ENCODE measurements at regions not wholly inside any gene's neighbourhood (a gene's known extent, or its start where the extent isn't known, plus 50 kb on each side); places are given as distances from the start of the nearest gene placed in this dataset.

DNA sequence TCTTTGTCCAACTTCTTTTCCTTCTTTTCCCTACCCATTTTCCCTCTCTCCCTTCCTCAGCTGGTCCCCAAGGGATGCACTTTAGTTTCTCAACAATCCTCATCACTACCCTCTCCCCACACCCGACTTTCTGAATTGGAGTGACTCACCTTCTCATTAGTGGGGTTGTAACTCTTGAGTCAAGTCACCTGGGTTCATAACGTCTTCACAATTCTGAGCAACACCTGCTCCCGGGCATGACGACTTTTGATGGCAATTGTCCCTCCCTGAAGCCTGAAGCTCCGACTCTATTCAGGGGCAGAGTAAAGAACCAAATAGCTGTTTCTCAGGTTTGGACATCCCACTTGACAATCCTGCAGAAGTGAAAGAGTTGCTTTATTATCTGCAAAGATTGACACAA lies 82.7 kb upstream of the OTX2 start:
- TF ChIP-seq POLR2A (IDR thresholded peaks at IDR 0.05) = no peak
- TF ChIP-seq, protein P1, sequence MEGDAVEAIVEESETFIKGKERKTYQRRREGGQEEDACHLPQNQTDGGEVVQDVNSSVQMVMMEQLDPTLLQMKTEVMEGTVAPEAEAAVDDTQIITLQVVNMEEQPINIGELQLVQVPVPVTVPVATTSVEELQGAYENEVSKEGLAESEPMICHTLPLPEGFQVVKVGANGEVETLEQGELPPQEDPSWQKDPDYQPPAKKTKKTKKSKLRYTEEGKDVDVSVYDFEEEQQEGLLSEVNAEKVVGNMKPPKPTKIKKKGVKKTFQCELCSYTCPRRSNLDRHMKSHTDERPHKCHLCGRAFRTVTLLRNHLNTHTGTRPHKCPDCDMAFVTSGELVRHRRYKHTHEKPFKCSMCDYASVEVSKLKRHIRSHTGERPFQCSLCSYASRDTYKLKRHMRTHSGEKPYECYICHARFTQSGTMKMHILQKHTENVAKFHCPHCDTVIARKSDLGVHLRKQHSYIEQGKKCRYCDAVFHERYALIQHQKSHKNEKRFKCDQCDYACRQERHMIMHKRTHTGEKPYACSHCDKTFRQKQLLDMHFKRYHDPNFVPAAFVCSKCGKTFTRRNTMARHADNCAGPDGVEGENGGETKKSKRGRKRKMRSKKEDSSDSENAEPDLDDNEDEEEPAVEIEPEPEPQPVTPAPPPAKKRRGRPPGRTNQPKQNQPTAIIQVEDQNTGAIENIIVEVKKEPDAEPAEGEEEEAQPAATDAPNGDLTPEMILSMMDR (IDR thresholded peaks at IDR 0.05) = no peak

All from right lobe of liver (tissue), 4 donors.